Amygdala (tissue), 56 donors: ENCODE measurements at regions not wholly inside any gene's neighbourhood (a gene's known extent, or its start where the extent isn't known, plus 50 kb on each side); places are given as distances from the start of the nearest gene placed in this dataset.
A peak's percentile ranks its signal among the peaks of the same experiment; 100 is the strongest.
"Not testable (repeated sequence)": the region's sequence is repeated elsewhere in the genome, so short reads cannot be mapped to it uniquely, and the experiment has no call there.

ENCODE experiments used
- DNase-seq, 56 donors: peaks; one replicate each; lab custom pipeline; 2025; lab: John Stamatoyannopoulos, UW

GRCh38 chr22:26768156-26768515 lies 110.7 kb downstream of the MIAT start:
- DNase-seq: no peak

GRCh38 chr22:26768952-26769351 lies 111.6 kb downstream of the MIAT start:
- DNase-seq: no peak

GRCh38 chr22:26769663-26770062 lies 112.3 kb downstream of the MIAT start:
- no peak for DNase-seq

- no peak for DNase-seq
These were observed 113.2 kb downstream of the MIAT start for GRCh38 chr22:26770624-26771023.

- not testable (repeated sequence) for DNase-seq
These were observed 115.7 kb downstream of the MIAT start for GRCh38 chr22:26773054-26773453.

- DNase-seq: no peak
These were observed 118.0 kb downstream of the MIAT start for GRCh38 chr22:26775394-26775793.

- no peak for DNase-seq
These were observed 119.9 kb downstream of the MIAT start for GRCh38 chr22:26777156-26777801.

- no peak for DNase-seq
These were observed 121.0 kb downstream of the MIAT start for GRCh38 chr22:26778372-26778771.

- no peak for DNase-seq
These were observed 121.7 kb downstream of the MIAT start for GRCh38 chr22:26779108-26779507.

- DNase-seq: no peak
These were observed 122.5 kb downstream of the MIAT start for GRCh38 chr22:26779929-26780328.

GRCh38 chr22:26780521-26780920 lies 123.1 kb downstream of the MIAT start:
- DNase-seq: no peak

GRCh38 chr22:26781062-26781461 lies 123.7 kb downstream of the MIAT start:
- no peak for DNase-seq

GRCh38 chr22:26781596-26781995 lies 124.2 kb downstream of the MIAT start:
- no peak for DNase-seq

GRCh38 chr22:26783885-26784284 lies 126.5 kb downstream of the MIAT start:
- no peak for DNase-seq

- no peak for DNase-seq
These were observed 127.4 kb downstream of the MIAT start for GRCh38 chr22:26784772-26785171.

- DNase-seq: no peak
These were observed 128.5 kb downstream of the MIAT start for GRCh38 chr22:26785932-26786331.

GRCh38 chr22:26786398-26786797 lies 129.0 kb downstream of the MIAT start:
- DNase-seq: no peak

- no peak for DNase-seq
These were observed 132.6 kb downstream of the MIAT start for GRCh38 chr22:26789951-26790350.

- no peak for DNase-seq
These were observed 135.1 kb downstream of the MIAT start for GRCh38 chr22:26792522-26792921.

- DNase-seq: no peak
These were observed 139.4 kb downstream of the MIAT start for GRCh38 chr22:26796785-26797184.

- DNase-seq: no peak
These were observed 140.5 kb downstream of the MIAT start for GRCh38 chr22:26797910-26798309.

- no peak for DNase-seq
These were observed 141.2 kb downstream of the MIAT start for GRCh38 chr22:26798462-26799065.

- peak in 1 of 56 donors; percentile 2 for DNase-seq
These were observed 143.5 kb downstream of the MIAT start for GRCh38 chr22:26800858-26801257.
